ENCODE measurements at regions not wholly inside any gene's neighbourhood (a gene's known extent, or its start where the extent isn't known, plus 50 kb on each side); places are given as distances from the start of the nearest gene placed in this dataset.

DNA sequence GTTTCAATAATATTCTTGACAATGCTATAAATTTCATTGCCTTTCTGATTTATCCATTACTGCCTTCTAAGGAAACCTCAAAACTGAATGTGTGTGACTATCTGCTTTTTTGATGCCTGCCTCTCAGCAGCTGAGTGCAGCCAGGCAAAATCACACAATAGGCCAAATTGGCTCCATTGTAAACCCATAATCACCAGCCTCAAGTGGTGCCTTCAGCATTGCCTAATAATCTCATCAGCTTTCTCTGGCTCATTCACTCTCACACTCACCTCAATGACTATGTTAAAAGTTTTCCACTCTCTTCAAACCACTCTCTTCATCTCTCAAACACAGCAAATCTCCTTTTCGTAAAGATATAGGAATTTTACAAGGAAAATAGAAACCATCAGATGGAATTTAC, 182.5 kb upstream of the COL1A2 start:
- POLR2A ChIA-PET = no interaction called here
- WGBS (ENCODE audit: low lambda C conversion rate) = 86% methylated on average over 1 of the region's 1 CpG
- CTCF ChIA-PET = interaction anchor here (1.6 kb wide), 2 partner anchors 11 to 77 kb away, joined by 3 to 6 read pairs; no protein-coding TSS in a partner anchor

More for the DNA sequence above, 182.5 kb upstream of the COL1A2 start:
- no peak for DNase-seq
- no peaks in the 10 kb centered on the region for H3K27me3 ChIP-seq (ENCODE audit: insufficient read depth)
- H3K4me3 ChIP-seq (ENCODE audit: low read depth in 2 of 2, low read length in 1 of 2) = no peak overlapping the region
- H3K79me2 ChIP-seq (ENCODE audit: insufficient read depth) = no peaks in the 10 kb centered on the region
- no peak overlapping the region for H3K27ac ChIP-seq (ENCODE audit: low read depth in 2 of 2, low read length in 1 of 2)
- TF ChIP-seq YY1 (IDR thresholded peaks at IDR 0.05; ENCODE audit: low read depth) (no peak), MEF2A (IDR thresholded peaks at IDR 0.05; ENCODE audit: borderline replicate concordance, low read depth) (no peak), FOXJ3 (CRISPR knock-in tag; IDR thresholded peaks at IDR 0.05) (no peak), EZH2phosphoT487 (IDR thresholded peaks at IDR 0.05; ENCODE audit: borderline replicate concordance, low read depth) (no peak), ELF1 (IDR thresholded peaks at IDR 0.05) (no peak), NFIC (IDR thresholded peaks at IDR 0.05; ENCODE audit: borderline replicate concordance) (no peak), SIN3A (IDR thresholded peaks at IDR 0.05; ENCODE audit: borderline replicate concordance, low read depth, low read length) (no peak), TAF1 (IDR thresholded peaks at IDR 0.05; ENCODE audit: borderline replicate concordance, low read depth, low read length) (no peak), FOXM1 (IDR thresholded peaks at IDR 0.05; ENCODE audit: low read depth) (no peak), MXI1 (IDR thresholded peaks at IDR 0.05; ENCODE audit: low read depth, low read length) (no peak), CHD2 (IDR thresholded peaks at IDR 0.05; ENCODE audit: low read length, partially characterized antibody) (no peak), RFX5 (IDR thresholded peaks at IDR 0.05; ENCODE audit: low read length) (no peak), REST (IDR thresholded peaks at IDR 0.05; ENCODE audit: low read depth, low read length) (no peak), SMC3 (IDR thresholded peaks at IDR 0.05; ENCODE audit: low read depth, low read length) (no peak), RXRA (IDR thresholded peaks at IDR 0.05; ENCODE audit: borderline replicate concordance, low read depth) (no peak), USF2 (IDR thresholded peaks at IDR 0.05; ENCODE audit: borderline replicate concordance, low read depth, low read length) (no peak), CTCF (IDR thresholded peaks at IDR 0.05) (no peak), EP300 (IDR thresholded peaks at IDR 0.05; ENCODE audit: borderline replicate concordance in 1 of 2, low read depth in 1 of 2, low read length in 1 of 2) (no peak)
- H3K36me3 ChIP-seq (replicated peaks in 1 of 2; ENCODE audit: control insufficient read depth in 1 of 2, insufficient read depth in 2 of 2, low read length in 1 of 2) = no peaks in the 10 kb centered on the region
- no peaks in the 10 kb centered on the region for H3K9me3 ChIP-seq
- no peaks in the 10 kb centered on the region for H3K4me1 ChIP-seq (ENCODE audit: control insufficient read depth in 1 of 2, insufficient read depth in 2 of 2, low read depth in 1 of 2, low read length in 1 of 2)
- no peak overlapping the region for H3K9ac ChIP-seq
- peaks cover 3% of the 10 kb centered on the region for H3F3A ChIP-seq (replicated peaks; ENCODE audit: insufficient read depth)
- H3K9me2 ChIP-seq = no peaks in the 10 kb centered on the region
- no peak overlapping the region for H3K4me2 ChIP-seq
- H4K20me1 ChIP-seq (ENCODE audit: insufficient read depth) = no peaks in the 10 kb centered on the region
- no peak overlapping the region for H2AFZ ChIP-seq (ENCODE audit: low read depth)

Data from SK-N-SH (cell line).